ENCODE measurements at regions not wholly inside any gene's neighbourhood (a gene's known extent, or its start where the extent isn't known, plus 50 kb on each side); places are given as distances from the start of the nearest gene placed in this dataset.
A peak's percentile ranks its signal among the peaks of the same experiment; 100 is the strongest.

GRCh38 chr12:125503128-125503527, 437.9 kb downstream of the AACS start:
- no peak overlapping the region for H3K27ac ChIP-seq (replicated peaks)
- no peak overlapping the region for H3K4me3 ChIP-seq (replicated peaks; ENCODE audit: insufficient read depth, low read length)
- H3K27me3 ChIP-seq (ENCODE audit: insufficient read depth, poor library complexity, severe bottlenecking): no peaks in the 10 kb centered on the region
- TF ChIP-seq SPI1 (IDR thresholded peaks at IDR 0.05; ENCODE audit: borderline replicate concordance, low read depth) (no peak), GABPA (IDR thresholded peaks at IDR 0.05; ENCODE audit: low read depth) (no peak), CTCF (IDR thresholded peaks at IDR 0.05; ENCODE audit: insufficient read depth, low read length) (no peak), REST (IDR thresholded peaks at IDR 0.05; ENCODE audit: insufficient replicate concordance, low read depth) (no peak), POLR2AphosphoS5 (IDR thresholded peaks at IDR 0.05; ENCODE audit: low read depth) (no peak)
- DNase-seq (ENCODE audit: low read depth in 1 of 2, low spot score in 1 of 2): no peak

- DNase-seq (ENCODE audit: low read depth in 1 of 2, low spot score in 1 of 2): no peak
- Histone ChIP-seq H3K4me3 (replicated peaks; ENCODE audit: insufficient read depth, low read length) (no peak overlapping the region), H3K27me3 (ENCODE audit: insufficient read depth, poor library complexity, severe bottlenecking) (no peaks in the 10 kb centered on the region), H3K27ac (replicated peaks) (no peak overlapping the region)
- no peak for TF ChIP-seq REST (IDR thresholded peaks at IDR 0.05; ENCODE audit: insufficient replicate concordance, low read depth)
- TF ChIP-seq POLR2AphosphoS5 (IDR thresholded peaks at IDR 0.05; ENCODE audit: low read depth): no peak
- no peak for TF ChIP-seq CTCF (IDR thresholded peaks at IDR 0.05; ENCODE audit: insufficient read depth, low read length)
- TF ChIP-seq SPI1 (IDR thresholded peaks at IDR 0.05; ENCODE audit: borderline replicate concordance, low read depth): no peak
- no peak for TF ChIP-seq GABPA (IDR thresholded peaks at IDR 0.05; ENCODE audit: low read depth)
Measured at GRCh38 chr12:125509195-125509594, 444.0 kb downstream of the AACS start.

- H3K27me3 ChIP-seq (ENCODE audit: insufficient read depth, poor library complexity, severe bottlenecking): no peaks in the 10 kb centered on the region
- H3K4me3 ChIP-seq (replicated peaks; ENCODE audit: insufficient read depth, low read length): no peak overlapping the region
- TF ChIP-seq REST (IDR thresholded peaks at IDR 0.05; ENCODE audit: insufficient replicate concordance, low read depth) (no peak), SPI1 (IDR thresholded peaks at IDR 0.05; ENCODE audit: borderline replicate concordance, low read depth) (peak; percentile 76)
- DNase-seq (ENCODE audit: low read depth in 1 of 2, low spot score in 1 of 2): peak in 1 of 2 experiments; percentile 19
- H3K27ac ChIP-seq (replicated peaks): no peak overlapping the region
Measured at GRCh38 chr12:125512541-125513298, 447.5 kb downstream of the AACS start.

Data from HL-60 (cell line).